ENCODE measurements at regions not wholly inside any gene's neighbourhood (a gene's known extent, or its start where the extent isn't known, plus 50 kb on each side); places are given as distances from the start of the nearest gene placed in this dataset.

DNA sequence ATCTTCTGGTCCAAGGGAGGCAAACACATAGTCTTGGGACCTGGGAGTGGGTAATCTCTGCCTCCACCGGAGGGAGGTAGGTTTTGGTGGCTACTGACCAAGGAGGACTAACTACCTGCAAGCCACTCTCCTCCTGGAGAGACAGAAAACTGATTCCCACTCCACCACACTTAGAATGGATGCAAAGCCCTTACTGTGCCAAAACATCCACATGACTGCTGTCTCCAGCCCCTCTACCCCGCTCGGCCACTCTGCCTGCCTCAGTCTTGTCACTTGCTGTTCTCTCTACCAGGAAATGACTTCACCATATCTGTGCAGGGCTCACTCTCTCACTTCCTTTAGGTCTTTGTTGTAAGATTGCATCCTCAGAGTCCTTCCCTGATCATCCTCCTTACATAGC lies 129.5 kb upstream of the ARG1 start:
- H2BK12ac ChIP-seq (ENCODE audit: low read depth, low read length): no peak overlapping the region
- H2AFZ ChIP-seq (ENCODE audit: low read length): no peak overlapping the region
- H2BK15ac ChIP-seq (ENCODE audit: low read length): no peak overlapping the region
- no peak overlapping the region for H4K5ac ChIP-seq (ENCODE audit: insufficient read length, low read depth, low read length)
- H3K4me2 ChIP-seq (ENCODE audit: insufficient read depth in 1 of 2, low read depth in 2 of 2, low read length in 2 of 2): no peak overlapping the region
- no peak overlapping the region for H2BK120ac ChIP-seq (replicated peaks; ENCODE audit: low read depth, low read length)
- H2BK20ac ChIP-seq (ENCODE audit: low read length): no peak overlapping the region
- H2BK5ac ChIP-seq (ENCODE audit: low read depth, low read length): no peak overlapping the region
- no peaks in the 10 kb centered on the region for H3K36me3 ChIP-seq (ENCODE audit: control insufficient read depth in 2 of 4, insufficient read depth in 4 of 4, low read length in 3 of 4)
- no peak overlapping the region for H3K18ac ChIP-seq (ENCODE audit: extremely low read depth, low read length)
- peaks cover 0 to under 1% (median 0%) of the 10 kb centered on the region in 4 experiments; a peak in 1 of 7 replicates for H3K4me1 ChIP-seq (replicated peaks in 1 of 4; ENCODE audit: control insufficient read depth in 3 of 4, insufficient read depth in 4 of 4, low read length in 3 of 4)
- no peak for DNase-seq (ENCODE audit: low read depth in 1 of 2, low spot score in 2 of 2)
- no peaks in the 10 kb centered on the region for H3K79me2 ChIP-seq (ENCODE audit: control insufficient read depth in 1 of 2, insufficient read depth in 2 of 2, low read length in 2 of 2)
- H3K23ac ChIP-seq (ENCODE audit: insufficient read length): no peak overlapping the region
- H3K56ac ChIP-seq (replicated peaks; ENCODE audit: insufficient read length, low read depth, low read length): no peak overlapping the region
- WGBS, 2 experiments (ENCODE audit: extremely low coverage in 1 of 2, insufficient coverage in 1 of 2, insufficient read length in 1 of 2, insufficient replicate concordance in 2 of 2, low coverage in 1 of 2, low lambda C conversion rate in 2 of 2, missing lambda C conversion rate in 1 of 2): 87% methylated on average over 3 of the region's 3 CpGs; no CpG with 5 or more reads in 1 of the 2 experiments
- no peak overlapping the region for H4K91ac ChIP-seq (replicated peaks; ENCODE audit: insufficient read length, low read length)
- no peak overlapping the region for H3K4me3 ChIP-seq (ENCODE audit: extremely low read depth in 1 of 4, insufficient read depth in 2 of 4, low read depth in 3 of 4, low read length in 4 of 4)
- no peaks in the 10 kb centered on the region for H3K27me3 ChIP-seq (replicated peaks in 1 of 4; ENCODE audit: control insufficient read depth in 3 of 4, extremely low read depth in 1 of 4, insufficient read depth in 3 of 4, low read length in 3 of 4)
- H3K27ac ChIP-seq (ENCODE audit: low read depth, low read length): no peak overlapping the region
- no peaks in the 10 kb centered on the region for H3K23me2 ChIP-seq (ENCODE audit: low read depth, low read length)
- no peak overlapping the region for H2AK5ac ChIP-seq (ENCODE audit: low read depth, low read length)
- H3K9me3 ChIP-seq (ENCODE audit: insufficient read depth in 2 of 2, low read depth in 1 of 2, low read length in 1 of 2): no peaks in the 10 kb centered on the region
- POLR2A ChIA-PET (ENCODE audit: partially characterized antibody): no interaction called here
- CTCF ChIA-PET (ENCODE audit: partially characterized antibody): interaction anchor here (0.9 to 1.2 kb wide), 2 partner anchors 14 to 17 kb away, joined by 3 read pairs; no protein-coding TSS in a partner anchor
- H3K9ac ChIP-seq (replicated peaks in 1 of 4; ENCODE audit: extremely low read depth in 1 of 4, low read depth in 3 of 4, low read length in 3 of 4): no peak overlapping the region
- no peaks in the 10 kb centered on the region for H4K20me1 ChIP-seq (replicated peaks in 1 of 2; ENCODE audit: control insufficient read depth in 1 of 2, insufficient read depth in 2 of 2, low read length in 2 of 2)
- H3K79me1 ChIP-seq (ENCODE audit: low read depth, low read length): no peaks in the 10 kb centered on the region
- no peak overlapping the region for H3K4ac ChIP-seq (replicated peaks; ENCODE audit: insufficient read length, low read depth, low read length)
- no peak overlapping the region for H3K14ac ChIP-seq (ENCODE audit: insufficient read length)
- no peak for FAIRE-seq
- no peak overlapping the region for H4K8ac ChIP-seq (ENCODE audit: extremely low read depth, insufficient read depth, low read length)
- TF ChIP-seq POLR2A (IDR thresholded peaks at IDR 0.05; ENCODE audit: control extremely low read depth in 1 of 2, low read depth in 2 of 2, low read length in 2 of 2) (no peak), GABPA (IDR thresholded peaks at IDR 0.05; ENCODE audit: borderline replicate concordance, insufficient read depth, low read length) (no peak), FOSL1 (IDR thresholded peaks at IDR 0.05; ENCODE audit: insufficient read depth, low read depth, low read length) (no peak), NANOG (IDR thresholded peaks at IDR 0.05; ENCODE audit: insufficient read depth, low read depth, low read length, poor library complexity, severe bottlenecking) (no peak), RFX5 (IDR thresholded peaks at IDR 0.05; ENCODE audit: borderline replicate concordance, low read depth, low read length) (no peak), SAP30 (IDR thresholded peaks at IDR 0.05; ENCODE audit: insufficient read depth, insufficient replicate concordance, low read length) (no peak), ZNF274 (IDR thresholded peaks at IDR 0.05; ENCODE audit: borderline replicate concordance, extremely low read depth, low read length) (no peak), CHD2 (IDR thresholded peaks at IDR 0.05; ENCODE audit: low read length) (no peak), JUND (IDR thresholded peaks at IDR 0.05; ENCODE audit: low read length) (no peak), RAD21 (IDR thresholded peaks at IDR 0.05 in 1 of 2, conservative IDR thresholded peaks at IDR 0.05 in 1 of 2; ENCODE audit: low read depth in 2 of 2, low read length in 2 of 2) (no peak), CHD1 (IDR thresholded peaks at IDR 0.05; ENCODE audit: low read depth, low read length) (no peak)
- TF ChIP-seq, protein P1, sequence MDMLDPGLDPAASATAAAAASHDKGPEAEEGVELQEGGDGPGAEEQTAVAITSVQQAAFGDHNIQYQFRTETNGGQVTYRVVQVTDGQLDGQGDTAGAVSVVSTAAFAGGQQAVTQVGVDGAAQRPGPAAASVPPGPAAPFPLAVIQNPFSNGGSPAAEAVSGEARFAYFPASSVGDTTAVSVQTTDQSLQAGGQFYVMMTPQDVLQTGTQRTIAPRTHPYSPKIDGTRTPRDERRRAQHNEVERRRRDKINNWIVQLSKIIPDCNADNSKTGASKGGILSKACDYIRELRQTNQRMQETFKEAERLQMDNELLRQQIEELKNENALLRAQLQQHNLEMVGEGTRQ (IDR thresholded peaks at IDR 0.05; ENCODE audit: low read length): no peak
- TF ChIP-seq, protein P2, sequence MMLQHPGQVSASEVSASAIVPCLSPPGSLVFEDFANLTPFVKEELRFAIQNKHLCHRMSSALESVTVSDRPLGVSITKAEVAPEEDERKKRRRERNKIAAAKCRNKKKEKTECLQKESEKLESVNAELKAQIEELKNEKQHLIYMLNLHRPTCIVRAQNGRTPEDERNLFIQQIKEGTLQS (IDR thresholded peaks at IDR 0.05; ENCODE audit: insufficient read depth, low read depth, low read length): no peak
